Omental fat pad (tissue), 3 donors: ENCODE measurements at regions not wholly inside any gene's neighbourhood (a gene's known extent, or its start where the extent isn't known, plus 50 kb on each side); places are given as distances from the start of the nearest gene placed in this dataset.

ENCODE experiments used
- ATAC-seq: fragments of 150-250 bp; one replicate; pipeline ENCODE4 v1.9.1; 2016; ENCODE audit warnings: mild to moderate bottlenecking, moderate library complexity; ENCODE audit not compliant: low FRiP score
- DNase-seq: peaks from one replicate; pipeline ENCODE4 v3.0.0-alpha.2; 2019; ENCODE audit warnings: low spot score
- TF ChIP-seq, protein P1 (sequence below), 3 donors: fragments of 450-650 bp; IDR thresholded peaks; one replicate each; pipeline ENCODE4 v1.5.1; 2016 to 2017; ENCODE audit warnings: antibody characterized with exemption in 3 of 3, mild to moderate bottlenecking in 3 of 3, moderate library complexity in 2 of 3

GRCh38 chr13:22091971-22092300 is 421.1 kb downstream of the FGF9 start:
- ATAC-seq (no peak), DNase-seq (no peak)
- TF ChIP-seq, protein P1, sequence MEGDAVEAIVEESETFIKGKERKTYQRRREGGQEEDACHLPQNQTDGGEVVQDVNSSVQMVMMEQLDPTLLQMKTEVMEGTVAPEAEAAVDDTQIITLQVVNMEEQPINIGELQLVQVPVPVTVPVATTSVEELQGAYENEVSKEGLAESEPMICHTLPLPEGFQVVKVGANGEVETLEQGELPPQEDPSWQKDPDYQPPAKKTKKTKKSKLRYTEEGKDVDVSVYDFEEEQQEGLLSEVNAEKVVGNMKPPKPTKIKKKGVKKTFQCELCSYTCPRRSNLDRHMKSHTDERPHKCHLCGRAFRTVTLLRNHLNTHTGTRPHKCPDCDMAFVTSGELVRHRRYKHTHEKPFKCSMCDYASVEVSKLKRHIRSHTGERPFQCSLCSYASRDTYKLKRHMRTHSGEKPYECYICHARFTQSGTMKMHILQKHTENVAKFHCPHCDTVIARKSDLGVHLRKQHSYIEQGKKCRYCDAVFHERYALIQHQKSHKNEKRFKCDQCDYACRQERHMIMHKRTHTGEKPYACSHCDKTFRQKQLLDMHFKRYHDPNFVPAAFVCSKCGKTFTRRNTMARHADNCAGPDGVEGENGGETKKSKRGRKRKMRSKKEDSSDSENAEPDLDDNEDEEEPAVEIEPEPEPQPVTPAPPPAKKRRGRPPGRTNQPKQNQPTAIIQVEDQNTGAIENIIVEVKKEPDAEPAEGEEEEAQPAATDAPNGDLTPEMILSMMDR (IDR thresholded peaks at IDR 0.05): no peak

DNA sequence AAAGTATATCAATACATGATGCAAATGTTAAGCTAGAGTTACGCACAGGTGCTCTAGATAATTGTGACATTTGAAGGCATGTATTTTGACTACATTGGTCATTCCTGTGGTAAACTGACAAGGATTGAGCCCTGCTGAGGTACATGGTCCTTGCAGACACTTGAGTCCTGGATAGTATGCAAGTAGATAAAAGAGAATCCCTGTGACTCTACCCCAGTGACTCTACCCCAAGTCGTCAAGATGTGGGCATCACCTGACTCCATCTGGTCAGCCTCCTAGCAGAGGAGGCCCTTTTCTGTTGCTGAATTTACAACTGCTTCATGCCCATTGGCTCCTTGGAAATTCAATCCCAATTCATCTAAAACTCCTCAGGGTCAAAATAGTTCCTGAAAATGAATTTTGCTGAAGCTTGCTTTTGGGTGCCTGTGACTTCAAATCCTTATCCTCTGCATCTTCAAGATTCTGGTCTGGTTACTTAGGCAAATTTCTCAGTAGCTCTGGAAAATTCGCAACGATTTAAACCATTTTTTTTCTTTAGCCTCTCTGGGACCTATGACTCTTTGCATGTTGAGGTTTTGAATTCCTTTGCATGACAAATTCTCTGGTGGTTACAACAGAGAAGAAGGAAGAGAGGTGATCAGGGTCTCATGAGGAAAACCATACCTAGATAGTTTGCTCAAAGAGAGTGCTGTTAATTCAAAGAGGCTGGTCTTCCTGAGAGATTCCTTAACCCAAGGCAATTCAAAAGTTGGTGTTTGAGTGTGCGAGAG is 422.1 kb downstream of the FGF9 start:
- no peak for ATAC-seq
- no peak for DNase-seq
- TF ChIP-seq, protein P1 (IDR thresholded peaks at IDR 0.05): no peak

DNA sequence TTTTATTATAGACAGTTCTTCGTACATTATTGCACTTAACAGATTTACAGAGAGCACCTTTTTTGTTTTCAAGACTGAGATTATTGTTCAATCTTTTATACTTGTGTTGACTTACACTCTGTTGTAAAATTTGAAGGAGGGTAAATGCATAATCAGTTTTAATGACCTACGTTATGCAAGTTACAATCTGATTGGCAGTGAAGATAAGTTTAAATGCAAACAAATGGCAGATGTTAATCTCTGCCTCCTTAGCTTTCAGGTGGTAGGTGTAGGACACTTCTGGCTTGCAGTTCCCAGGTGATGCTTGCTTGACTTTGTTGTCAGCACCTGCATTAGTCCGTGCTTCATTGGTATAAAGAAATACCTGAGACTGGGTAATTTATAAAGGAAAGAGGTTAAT is 424.9 kb downstream of the FGF9 start:
- TF ChIP-seq, protein P1 (IDR thresholded peaks at IDR 0.05): no peak
- ATAC-seq: no peak
- DNase-seq: no peak

DNA sequence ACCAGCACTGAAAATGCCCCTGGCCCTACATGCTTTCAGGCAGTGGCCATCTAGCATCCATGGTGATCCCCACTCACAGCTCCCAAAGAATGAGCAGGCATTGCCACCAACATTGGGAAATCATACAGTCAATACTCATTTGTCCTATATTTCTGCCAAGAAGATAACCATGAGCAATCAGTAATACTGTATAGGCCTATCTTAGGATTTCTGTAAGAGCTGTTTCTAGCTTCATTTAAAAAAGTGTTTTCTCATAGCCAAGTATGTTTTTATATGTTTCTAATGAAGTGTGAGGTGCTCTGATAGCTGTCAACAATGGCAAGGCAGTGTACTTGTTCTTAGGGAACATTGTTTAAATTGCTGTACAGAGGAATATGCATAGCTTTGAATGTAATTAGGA is 428.7 kb downstream of the FGF9 start:
- TF ChIP-seq, protein P1 (IDR thresholded peaks at IDR 0.05): no peak
- ATAC-seq (no peak), DNase-seq (no peak)

DNA sequence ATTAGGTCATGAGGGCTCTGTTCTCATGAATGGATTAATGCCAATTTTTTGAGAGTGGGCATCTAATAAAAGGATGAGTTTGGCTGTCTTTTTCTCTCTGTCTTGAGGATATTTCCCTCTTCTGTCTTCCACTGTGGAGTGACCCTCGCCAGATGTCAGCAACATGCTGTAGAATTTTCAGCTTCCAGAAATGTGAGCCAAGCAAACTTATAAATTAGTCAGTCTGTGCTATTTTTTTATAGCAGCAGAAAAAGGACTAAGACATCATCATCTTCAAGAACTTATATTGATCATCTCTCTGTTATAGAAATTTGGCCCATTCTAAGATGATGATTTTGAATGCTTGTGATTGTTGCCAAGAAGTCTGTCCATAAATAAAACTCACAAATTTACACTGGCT is 431.4 kb downstream of the FGF9 start:
- ATAC-seq (no peak), DNase-seq (no peak)
- TF ChIP-seq, protein P1 (IDR thresholded peaks at IDR 0.05): no peak

GRCh38 chr13:22103046-22104027 is 432.5 kb downstream of the FGF9 start:
- DNase-seq: no peak
- TF ChIP-seq, protein P1 (IDR thresholded peaks at IDR 0.05): no peak
- no peak for ATAC-seq
